ENCODE measurements at regions not wholly inside any gene's neighbourhood (a gene's known extent, or its start where the extent isn't known, plus 50 kb on each side); places are given as distances from the start of the nearest gene placed in this dataset.

DNA sequence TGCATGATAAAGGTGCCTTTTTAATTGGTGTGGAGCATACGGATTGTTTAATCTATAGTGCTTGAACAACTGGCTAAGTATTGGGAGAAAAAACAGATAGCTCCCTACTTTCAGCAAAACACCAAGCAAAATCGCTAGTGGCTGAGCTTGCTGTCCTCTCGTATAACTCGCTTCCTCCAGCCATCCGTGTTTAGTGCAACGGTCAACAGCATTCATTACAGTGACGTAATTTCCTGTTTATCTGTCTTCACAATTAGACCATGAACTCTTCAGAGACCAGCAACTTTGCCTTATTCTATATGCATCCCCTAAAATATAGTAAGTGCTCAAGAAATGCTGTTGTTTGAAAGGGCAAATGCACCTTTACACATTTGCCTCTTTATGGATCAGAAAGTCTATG lies 511.9 kb downstream of the HAPSTR1 start:
- TF ChIP-seq, protein P1, sequence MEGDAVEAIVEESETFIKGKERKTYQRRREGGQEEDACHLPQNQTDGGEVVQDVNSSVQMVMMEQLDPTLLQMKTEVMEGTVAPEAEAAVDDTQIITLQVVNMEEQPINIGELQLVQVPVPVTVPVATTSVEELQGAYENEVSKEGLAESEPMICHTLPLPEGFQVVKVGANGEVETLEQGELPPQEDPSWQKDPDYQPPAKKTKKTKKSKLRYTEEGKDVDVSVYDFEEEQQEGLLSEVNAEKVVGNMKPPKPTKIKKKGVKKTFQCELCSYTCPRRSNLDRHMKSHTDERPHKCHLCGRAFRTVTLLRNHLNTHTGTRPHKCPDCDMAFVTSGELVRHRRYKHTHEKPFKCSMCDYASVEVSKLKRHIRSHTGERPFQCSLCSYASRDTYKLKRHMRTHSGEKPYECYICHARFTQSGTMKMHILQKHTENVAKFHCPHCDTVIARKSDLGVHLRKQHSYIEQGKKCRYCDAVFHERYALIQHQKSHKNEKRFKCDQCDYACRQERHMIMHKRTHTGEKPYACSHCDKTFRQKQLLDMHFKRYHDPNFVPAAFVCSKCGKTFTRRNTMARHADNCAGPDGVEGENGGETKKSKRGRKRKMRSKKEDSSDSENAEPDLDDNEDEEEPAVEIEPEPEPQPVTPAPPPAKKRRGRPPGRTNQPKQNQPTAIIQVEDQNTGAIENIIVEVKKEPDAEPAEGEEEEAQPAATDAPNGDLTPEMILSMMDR (IDR thresholded peaks at IDR 0.05) = no peak
- TF ChIP-seq POLR2A (IDR thresholded peaks at IDR 0.05) = no peak

Data from thyroid gland (tissue), 4 donors.